Dendritic cell treated with granulocyte-macrophage colony-stimulating factor and Interleukin-4, amounts not matched to agents 40 ng/mL and 50 ng/mL, for 4 days (primary cell): ENCODE measurements at regions not wholly inside any gene's neighbourhood (a gene's known extent, or its start where the extent isn't known, plus 50 kb on each side); places are given as distances from the start of the nearest gene placed in this dataset.
"Not testable (repeated sequence)": the region's sequence is repeated elsewhere in the genome, so short reads cannot be mapped to it uniquely, and the experiment has no call there.

ENCODE experiments used
- H3K27ac Mint-ChIP-seq: one replicate; pipeline ENCODE4 v1.8.0; 2022; ENCODE audit warnings: mild to moderate bottlenecking, mixed read lengths
- H3K27me3 Mint-ChIP-seq: one replicate; pipeline ENCODE4 v1.8.0; 2022; ENCODE audit warnings: mild to moderate bottlenecking, mixed read lengths
- H3K36me3 Mint-ChIP-seq: one replicate; pipeline ENCODE4 v1.8.0; 2022; ENCODE audit warnings: low read depth, mixed read lengths
- H3K4me1 Mint-ChIP-seq: one replicate; pipeline ENCODE4 v1.8.0; 2022; ENCODE audit warnings: low read depth, mixed read lengths
- H3K4me3 Mint-ChIP-seq: one replicate; pipeline ENCODE4 v1.8.0; 2022; ENCODE audit warnings: mild to moderate bottlenecking, moderate library complexity, mixed read lengths
- H3K9me3 Mint-ChIP-seq: one replicate; pipeline ENCODE4 v1.8.0; 2022; ENCODE audit warnings: mixed read lengths
- intact Hi-C: fragments of 100-400 bp; cut with micrococcal nuclease; formaldehyde crosslinking; loops from one replicate; pipeline ENCODE4 v1.15.0; 2022

DNA sequence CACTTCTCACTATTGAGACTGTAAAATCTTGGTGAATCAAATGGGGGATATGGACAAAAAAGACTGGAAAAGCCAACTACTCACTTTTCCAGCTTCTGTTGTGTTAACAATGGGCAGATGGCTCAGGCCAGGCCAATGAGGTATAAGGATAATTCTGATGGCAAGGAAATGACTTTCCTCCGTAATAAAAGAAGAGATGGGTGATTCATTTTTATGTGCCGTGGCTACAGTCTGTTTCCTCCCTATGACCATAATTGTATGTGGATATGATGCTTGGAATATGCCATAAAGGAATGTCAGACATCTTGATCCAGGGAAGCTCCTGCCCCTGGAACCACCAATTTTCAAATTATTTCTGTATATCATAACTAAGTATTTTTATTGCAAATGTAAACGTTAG lies 406.8 kb downstream of the CCDC85A start:
- Mint-ChIP-seq H3K4me1 (no peaks in the 10 kb centered on the region), H3K27me3 (no peaks in the 10 kb centered on the region), H3K36me3 (no peaks in the 10 kb centered on the region), H3K27ac (no peak overlapping the region), H3K4me3 (no peak overlapping the region), H3K9me3 (no peaks in the 10 kb centered on the region)
- intact Hi-C loops: no loop called here

- H3K4me1 Mint-ChIP-seq, H3K27me3 Mint-ChIP-seq, H3K36me3 Mint-ChIP-seq, intact Hi-C loops, H3K27ac Mint-ChIP-seq, H3K4me3 Mint-ChIP-seq: not testable (repeated sequence)
- H3K9me3 Mint-ChIP-seq: peaks cover 43% of the 10 kb centered on the region
Measured at GRCh38 chr2:56606086-56606485, 422.3 kb downstream of the CCDC85A start.

DNA sequence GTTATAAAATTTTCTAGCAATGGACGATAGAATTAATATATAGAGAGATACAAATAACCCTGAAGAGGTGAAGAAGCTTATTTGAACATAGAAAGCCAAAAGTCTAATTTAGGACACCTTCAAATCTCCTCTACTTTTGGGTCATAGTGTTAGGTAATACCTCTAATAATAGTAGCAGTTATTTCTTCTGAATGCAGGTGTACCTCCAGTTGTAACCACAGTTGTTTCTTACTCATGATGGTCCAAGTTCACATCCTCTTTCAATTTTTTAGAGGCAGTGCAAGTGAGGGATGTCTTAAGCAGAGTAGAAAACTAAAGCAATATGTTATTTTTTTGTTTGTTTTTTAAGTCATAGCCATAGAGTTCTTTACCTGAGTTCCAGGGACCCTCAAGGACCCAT lies 429.5 kb downstream of the CCDC85A start:
- intact Hi-C loops: no loop called here
- no peaks in the 10 kb centered on the region for H3K4me1 Mint-ChIP-seq
- H3K4me3 Mint-ChIP-seq: no peak overlapping the region
- peaks cover 15% of the 10 kb centered on the region for H3K9me3 Mint-ChIP-seq
- no peak overlapping the region for H3K27ac Mint-ChIP-seq
- H3K36me3 Mint-ChIP-seq: no peaks in the 10 kb centered on the region
- no peaks in the 10 kb centered on the region for H3K27me3 Mint-ChIP-seq

DNA sequence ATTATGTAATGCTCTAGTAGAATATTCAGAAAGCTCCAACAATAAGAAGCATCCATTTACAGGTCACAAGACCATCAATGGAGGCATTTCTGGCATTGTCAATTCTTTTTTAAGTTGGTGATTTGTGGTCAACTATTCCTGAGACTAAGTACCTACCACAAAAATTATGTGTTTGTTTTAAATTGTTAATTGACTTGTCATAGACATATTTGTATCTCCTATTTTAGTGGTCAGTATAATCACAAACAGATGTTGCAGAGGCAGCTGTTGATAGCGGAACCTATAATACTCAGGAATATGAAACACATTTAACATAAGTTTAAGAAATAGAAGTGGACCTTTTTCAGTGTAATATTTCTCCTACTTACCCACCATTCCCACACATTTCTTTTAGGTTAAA lies 430.1 kb downstream of the CCDC85A start:
- no peak overlapping the region for H3K27ac Mint-ChIP-seq
- no peaks in the 10 kb centered on the region for H3K27me3 Mint-ChIP-seq
- peaks cover 22% of the 10 kb centered on the region for H3K9me3 Mint-ChIP-seq
- H3K36me3 Mint-ChIP-seq: no peaks in the 10 kb centered on the region
- no peak overlapping the region for H3K4me3 Mint-ChIP-seq
- intact Hi-C loops: no loop called here
- no peaks in the 10 kb centered on the region for H3K4me1 Mint-ChIP-seq

GRCh38 chr2:56615760-56616159 lies 432.0 kb downstream of the CCDC85A start:
- intact Hi-C loops: no loop called here
- no peaks in the 10 kb centered on the region for H3K36me3 Mint-ChIP-seq
- H3K4me1 Mint-ChIP-seq: no peaks in the 10 kb centered on the region
- peaks cover 28% of the 10 kb centered on the region for H3K9me3 Mint-ChIP-seq
- no peak overlapping the region for H3K27ac Mint-ChIP-seq
- H3K4me3 Mint-ChIP-seq: no peak overlapping the region
- no peaks in the 10 kb centered on the region for H3K27me3 Mint-ChIP-seq

DNA sequence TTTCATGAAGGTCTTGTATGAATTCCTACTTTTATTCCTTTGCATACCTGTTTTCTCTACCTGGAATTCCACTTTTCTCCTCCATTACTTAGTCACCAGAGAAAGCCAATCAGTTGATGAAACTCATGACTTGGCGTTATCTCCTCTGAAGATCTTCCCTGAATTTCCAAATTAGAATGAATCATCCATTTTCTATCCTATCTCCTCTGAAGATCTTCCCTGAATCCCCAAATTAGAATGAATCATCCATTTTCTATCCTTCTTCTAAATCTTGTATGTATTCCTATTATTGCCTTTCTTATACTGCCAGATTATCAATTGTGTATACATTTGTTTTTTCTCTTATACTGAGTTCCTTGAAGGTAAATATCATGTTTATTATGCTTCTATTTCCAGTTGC lies 440.4 kb downstream of the CCDC85A start:
- peaks cover 28% of the 10 kb centered on the region for H3K9me3 Mint-ChIP-seq
- no peak overlapping the region for H3K27ac Mint-ChIP-seq
- H3K27me3 Mint-ChIP-seq: no peaks in the 10 kb centered on the region
- H3K4me1 Mint-ChIP-seq: no peaks in the 10 kb centered on the region
- no peak overlapping the region for H3K4me3 Mint-ChIP-seq
- H3K36me3 Mint-ChIP-seq: no peaks in the 10 kb centered on the region
- intact Hi-C loops: no loop called here

GRCh38 chr2:56626927-56627326 lies 443.1 kb downstream of the CCDC85A start:
- intact Hi-C loops: no loop called here
- H3K27me3 Mint-ChIP-seq: no peaks in the 10 kb centered on the region
- no peaks in the 10 kb centered on the region for H3K36me3 Mint-ChIP-seq
- H3K27ac Mint-ChIP-seq: no peak overlapping the region
- H3K9me3 Mint-ChIP-seq: peaks cover 15% of the 10 kb centered on the region
- H3K4me1 Mint-ChIP-seq: no peaks in the 10 kb centered on the region
- H3K4me3 Mint-ChIP-seq: no peak overlapping the region

DNA sequence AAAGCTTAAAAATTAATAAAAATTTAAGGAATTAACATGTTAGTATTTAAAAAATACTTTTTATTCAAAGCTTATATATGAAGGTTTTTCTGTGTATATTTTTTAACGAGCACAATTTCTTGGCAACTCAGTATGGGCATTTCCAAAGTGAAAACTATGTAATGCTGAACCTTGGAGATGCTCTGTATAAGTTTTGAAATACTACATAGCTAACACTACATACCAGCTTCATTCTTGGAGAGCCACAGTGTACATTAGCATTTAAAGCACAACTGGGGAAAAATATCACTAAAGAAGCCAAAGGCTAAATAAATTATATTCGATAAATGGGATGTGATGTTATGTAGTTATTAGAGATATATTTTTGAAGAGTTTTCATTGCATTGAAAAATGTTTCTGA lies 446.5 kb downstream of the CCDC85A start:
- H3K27me3 Mint-ChIP-seq: no peaks in the 10 kb centered on the region
- H3K4me1 Mint-ChIP-seq: no peaks in the 10 kb centered on the region
- no peak overlapping the region for H3K27ac Mint-ChIP-seq
- intact Hi-C loops: no loop called here
- no peak overlapping the region for H3K4me3 Mint-ChIP-seq
- peaks cover 28% of the 10 kb centered on the region for H3K9me3 Mint-ChIP-seq
- no peaks in the 10 kb centered on the region for H3K36me3 Mint-ChIP-seq

GRCh38 chr2:56647997-56648396 lies 464.2 kb downstream of the CCDC85A start:
- Mint-ChIP-seq H3K36me3 (no peaks in the 10 kb centered on the region), H3K9me3 (no peaks in the 10 kb centered on the region), H3K4me3 (no peak overlapping the region), H3K4me1 (no peaks in the 10 kb centered on the region), H3K27me3 (no peaks in the 10 kb centered on the region), H3K27ac (no peak overlapping the region)
- intact Hi-C loops: no loop called here

DNA sequence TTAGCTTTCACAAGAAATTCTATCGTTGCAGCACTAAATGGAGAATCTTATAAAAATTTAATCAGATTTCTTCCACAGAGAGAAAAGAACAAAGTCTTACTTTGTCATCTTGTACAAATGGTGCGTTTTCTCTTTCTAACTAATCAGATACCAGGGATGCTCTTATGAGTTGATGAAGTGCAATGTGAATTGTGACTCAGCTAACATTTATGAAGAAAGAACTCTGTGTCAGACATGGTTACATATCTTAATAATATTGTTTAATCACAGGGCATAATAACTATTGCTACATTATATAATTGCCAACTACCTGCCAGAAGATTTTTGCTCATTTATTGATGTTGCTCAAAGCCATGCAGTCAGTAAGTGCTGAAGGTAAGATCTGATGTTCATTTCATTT lies 465.0 kb downstream of the CCDC85A start:
- Mint-ChIP-seq H3K4me1 (no peaks in the 10 kb centered on the region), H3K4me3 (no peak overlapping the region), H3K36me3 (no peaks in the 10 kb centered on the region), H3K27ac (no peak overlapping the region), H3K27me3 (no peaks in the 10 kb centered on the region), H3K9me3 (no peaks in the 10 kb centered on the region)
- intact Hi-C loops: no loop called here

DNA sequence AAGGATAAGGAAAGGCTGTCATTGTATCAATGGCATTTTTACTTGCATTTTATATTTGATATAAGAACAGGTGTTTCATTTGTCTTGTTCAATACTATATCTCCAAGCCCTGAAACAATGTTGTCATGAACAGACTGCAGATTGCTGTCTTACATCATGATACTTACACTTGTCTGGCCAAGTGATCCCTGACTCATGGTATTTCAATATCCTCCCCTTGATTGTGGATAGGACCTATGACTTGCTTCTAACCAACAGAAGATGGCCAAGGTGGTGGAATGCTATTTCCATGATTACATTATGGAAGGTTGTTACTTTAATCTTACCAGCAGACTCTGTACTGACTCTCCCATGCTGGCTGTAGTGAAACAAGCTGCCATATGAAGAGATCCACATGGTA lies 471.1 kb downstream of the CCDC85A start:
- no peak overlapping the region for H3K4me3 Mint-ChIP-seq
- no peaks in the 10 kb centered on the region for H3K27me3 Mint-ChIP-seq
- intact Hi-C loops: no loop called here
- peaks cover 9% of the 10 kb centered on the region for H3K9me3 Mint-ChIP-seq
- no peaks in the 10 kb centered on the region for H3K4me1 Mint-ChIP-seq
- no peak overlapping the region for H3K27ac Mint-ChIP-seq
- H3K36me3 Mint-ChIP-seq: no peaks in the 10 kb centered on the region

DNA sequence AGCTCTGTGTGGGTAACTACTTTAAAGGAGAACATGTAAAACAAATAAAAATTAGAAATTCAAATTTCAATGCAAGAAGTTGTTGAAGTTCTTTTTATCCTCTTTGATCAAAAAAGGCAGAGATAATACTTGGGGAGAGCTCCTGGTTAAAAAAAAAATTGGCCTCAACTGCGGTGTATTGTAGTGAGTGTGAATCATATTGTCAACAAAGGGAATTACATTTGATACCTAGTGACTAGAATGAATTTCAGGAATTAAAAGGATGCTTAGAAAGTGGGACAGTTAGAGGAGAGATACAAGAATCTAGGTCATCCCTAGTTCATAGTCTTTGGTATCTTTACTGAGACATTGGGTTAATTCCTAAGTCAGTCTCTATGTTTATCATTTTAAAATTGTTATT lies 473.0 kb downstream of the CCDC85A start:
- intact Hi-C loops: no loop called here
- Mint-ChIP-seq H3K27ac (no peak overlapping the region), H3K4me3 (no peak overlapping the region)

DNA sequence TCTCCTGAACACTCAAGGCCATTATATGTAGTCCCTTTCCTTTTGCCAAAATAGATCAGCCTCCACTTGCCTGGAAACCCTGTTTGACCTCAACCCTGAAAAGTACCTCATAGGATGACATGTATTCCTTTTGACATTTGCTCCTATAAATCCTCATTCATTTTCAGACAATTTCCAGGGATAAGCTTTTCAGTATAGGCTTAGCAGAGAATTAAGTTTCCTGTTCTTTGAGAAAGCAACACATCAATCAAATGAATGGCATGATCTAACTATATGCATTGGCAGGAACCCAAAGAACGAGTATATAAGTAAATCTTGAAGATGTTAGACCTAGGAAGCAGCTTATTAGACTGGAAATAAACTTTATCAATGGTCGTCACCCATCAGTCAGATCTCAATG lies 483.0 kb downstream of the CCDC85A start:
- H3K27ac Mint-ChIP-seq: no peak overlapping the region
- no peaks in the 10 kb centered on the region for H3K27me3 Mint-ChIP-seq
- no peaks in the 10 kb centered on the region for H3K36me3 Mint-ChIP-seq
- H3K4me3 Mint-ChIP-seq: no peak overlapping the region
- H3K4me1 Mint-ChIP-seq: no peaks in the 10 kb centered on the region
- intact Hi-C loops: no loop called here
- peaks cover 30% of the 10 kb centered on the region for H3K9me3 Mint-ChIP-seq

More for the DNA sequence above, 473.0 kb downstream of the CCDC85A start:
- H3K9me3 Mint-ChIP-seq: peaks cover 9% of the 10 kb centered on the region
- H3K4me1 Mint-ChIP-seq: no peaks in the 10 kb centered on the region
- no peaks in the 10 kb centered on the region for H3K36me3 Mint-ChIP-seq
- no peaks in the 10 kb centered on the region for H3K27me3 Mint-ChIP-seq

DNA sequence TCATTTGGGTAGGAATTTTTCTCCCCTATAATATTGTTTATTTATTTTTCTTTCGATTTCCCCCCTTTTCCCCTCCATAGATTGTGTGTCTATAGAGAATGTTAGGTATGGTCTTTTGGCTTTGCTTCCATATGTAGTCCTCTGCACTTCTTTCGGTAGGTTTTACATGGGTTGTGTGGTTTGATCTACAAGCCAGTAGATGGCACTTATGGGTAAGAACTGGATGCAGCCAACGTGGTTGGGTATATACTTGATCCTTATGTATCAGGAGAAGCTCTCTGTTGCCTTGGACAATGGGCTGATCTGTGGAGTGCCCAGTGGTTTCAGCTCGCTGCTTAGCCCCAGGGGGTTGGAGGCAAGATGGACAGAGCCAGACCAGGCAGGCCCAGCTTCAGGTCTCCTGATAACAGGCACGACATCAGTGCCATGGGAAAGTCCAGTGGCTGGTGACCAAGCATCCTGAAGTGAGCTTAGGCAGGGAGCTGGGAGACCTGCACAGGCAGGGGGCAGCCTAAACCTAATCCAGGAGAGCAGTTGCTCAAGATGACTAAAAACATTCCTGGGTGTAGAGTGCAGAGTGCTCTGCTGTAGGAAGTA lies 488.3 kb downstream of the CCDC85A start:
- Mint-ChIP-seq H3K9me3 (peaks cover 35% of the 10 kb centered on the region), H3K27me3 (no peaks in the 10 kb centered on the region), H3K36me3 (no peaks in the 10 kb centered on the region), H3K4me1 (no peaks in the 10 kb centered on the region), H3K27ac (no peak overlapping the region), H3K4me3 (no peak overlapping the region)
- intact Hi-C loops: no loop called here

DNA sequence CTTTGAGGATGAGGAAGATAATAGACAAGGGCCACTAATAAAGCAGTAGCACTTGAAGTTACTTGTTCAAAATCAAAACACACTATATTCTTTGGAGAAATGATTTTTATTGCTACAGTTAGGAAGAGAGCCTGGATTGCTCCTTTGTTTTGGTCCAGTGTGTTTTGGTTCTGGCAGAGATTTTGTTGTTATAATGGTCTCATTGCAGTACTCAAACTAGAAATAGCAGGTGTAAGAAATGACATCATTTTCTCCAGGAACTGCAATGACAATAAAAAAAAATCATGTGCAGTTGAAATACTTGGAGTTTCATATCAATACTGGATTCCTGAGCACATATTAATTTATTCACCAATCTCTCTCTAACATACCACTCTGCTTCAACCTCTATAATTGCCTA lies 490.3 kb downstream of the CCDC85A start:
- Mint-ChIP-seq H3K27me3 (no peaks in the 10 kb centered on the region), H3K9me3 (peaks cover 44% of the 10 kb centered on the region), H3K36me3 (no peaks in the 10 kb centered on the region), H3K27ac (no peak overlapping the region), H3K4me3 (no peak overlapping the region), H3K4me1 (no peaks in the 10 kb centered on the region)
- intact Hi-C loops: no loop called here
